NCI-H1092 (cell line): ENCODE measurements at regions not wholly inside any gene's neighbourhood (a gene's known extent, or its start where the extent isn't known, plus 50 kb on each side); places are given as distances from the start of the nearest gene placed in this dataset.

Experiments
- DNase-seq: peaks from one replicate; lab custom pipeline; 2025; lab: John Stamatoyannopoulos, UW

DNA sequence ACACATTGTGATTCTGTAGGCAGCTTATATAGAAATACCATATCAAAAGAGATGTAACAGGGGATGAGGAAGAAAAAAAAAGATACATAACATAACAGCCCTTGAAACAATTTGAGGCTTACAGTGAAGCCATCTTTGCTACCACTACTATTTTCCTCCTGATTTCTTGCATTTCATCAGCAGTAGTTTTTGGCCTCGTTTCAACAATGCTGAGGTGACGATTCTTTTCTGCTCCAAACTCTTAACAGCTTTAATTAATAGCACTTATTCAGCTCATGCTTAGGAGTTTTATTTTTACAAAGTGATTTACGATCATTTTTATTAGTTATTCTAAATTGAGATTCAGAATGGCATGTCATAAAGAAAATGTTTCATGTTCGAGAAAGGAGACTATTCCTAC, 163.2 kb downstream of the DCK start:
- DNase-seq = no peak

GRCh38 chr4:71162386-71162785, 168.9 kb downstream of the DCK start:
- DNase-seq = no peak

GRCh38 chr4:71163317-71163716, 169.9 kb downstream of the DCK start:
- DNase-seq = no peak

GRCh38 chr4:71167083-71167482, 171.7 kb upstream of the SLC4A4 start:
- no peak for DNase-seq

DNA sequence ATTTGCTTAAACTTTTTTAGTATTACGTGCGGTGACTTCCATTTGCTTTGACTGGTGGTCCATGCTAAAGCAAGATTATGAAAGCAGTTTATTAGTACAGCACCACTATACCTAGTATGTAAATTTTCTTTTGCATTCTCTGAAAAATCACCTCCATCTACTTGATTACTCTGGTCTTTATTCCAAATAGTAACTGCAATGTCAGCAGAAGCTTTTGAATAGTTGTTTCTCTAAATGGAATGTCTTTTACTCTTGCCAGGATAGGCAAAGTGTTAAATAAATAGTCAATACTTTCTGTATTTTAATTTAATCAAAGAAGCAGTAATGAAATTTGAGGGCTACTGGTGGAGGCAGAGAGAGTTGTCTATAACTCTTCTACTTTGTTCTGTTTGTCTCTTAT, 167.2 kb upstream of the SLC4A4 start:
- DNase-seq = no peak

DNA sequence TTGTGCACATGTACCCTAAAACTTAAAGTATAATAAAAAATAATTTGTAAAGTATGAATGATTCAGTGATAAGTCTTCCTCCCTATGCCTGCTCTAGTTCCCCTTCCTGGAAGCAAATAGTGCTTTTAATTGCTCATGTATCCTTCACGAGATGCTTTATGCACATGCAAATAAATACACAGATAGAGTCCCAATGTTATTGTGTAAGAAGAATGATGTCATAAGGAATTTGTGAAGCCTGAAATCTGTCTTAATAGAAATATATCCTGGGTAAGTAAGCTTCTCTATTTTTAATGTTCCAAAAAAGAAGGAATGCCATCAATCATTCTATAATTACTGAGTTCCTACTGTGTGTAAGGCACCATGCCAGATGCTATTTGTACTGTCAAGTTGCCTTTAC, 157.5 kb upstream of the SLC4A4 start:
- no peak for DNase-seq

DNA sequence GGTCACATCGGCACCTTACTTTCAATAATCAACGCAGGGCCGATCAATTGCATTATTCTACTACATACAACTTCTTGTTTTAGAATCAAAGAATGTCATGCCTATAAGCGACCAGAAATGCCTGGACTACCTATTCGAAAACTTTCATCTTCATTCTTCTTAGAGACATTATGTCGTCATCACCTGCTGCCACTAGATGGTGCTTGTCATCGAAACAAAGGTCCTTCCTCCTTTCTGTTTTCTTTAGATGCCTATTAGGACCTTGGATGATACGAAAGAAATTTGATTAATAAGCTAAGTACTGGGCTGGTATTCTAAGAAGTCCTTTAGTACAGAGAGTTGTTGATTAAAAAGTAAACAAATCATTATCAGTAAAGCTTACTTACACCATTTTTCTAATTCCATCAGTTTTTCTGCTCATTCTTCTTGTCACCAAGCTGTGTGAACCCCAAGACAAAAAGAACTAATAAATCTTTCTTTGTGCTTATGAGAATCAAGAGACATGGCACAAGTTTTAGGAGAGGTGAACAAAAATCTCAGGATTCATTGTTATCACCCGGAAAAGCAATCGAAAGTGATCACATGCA, 154.5 kb upstream of the SLC4A4 start:
- DNase-seq = peak; percentile 29

DNA sequence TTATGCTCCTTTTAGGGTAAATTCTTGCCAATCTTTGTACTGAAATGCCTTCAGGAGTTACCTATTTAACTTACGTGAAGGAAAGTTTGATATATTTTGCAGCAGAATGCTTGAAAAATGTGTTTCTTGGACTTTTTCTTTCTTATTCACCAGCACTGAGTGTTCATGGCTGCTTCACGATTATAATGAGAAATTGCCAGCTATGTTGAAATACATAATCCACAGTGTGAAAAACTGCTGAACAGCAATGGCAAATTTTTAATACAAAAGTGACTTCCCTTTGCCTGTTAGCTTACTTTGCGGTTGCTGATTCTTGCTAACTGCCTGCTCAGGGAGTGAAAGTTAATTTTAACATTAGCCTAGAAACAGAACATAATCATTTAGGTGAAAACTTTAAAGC, 153.8 kb upstream of the SLC4A4 start:
- no peak for DNase-seq

DNA sequence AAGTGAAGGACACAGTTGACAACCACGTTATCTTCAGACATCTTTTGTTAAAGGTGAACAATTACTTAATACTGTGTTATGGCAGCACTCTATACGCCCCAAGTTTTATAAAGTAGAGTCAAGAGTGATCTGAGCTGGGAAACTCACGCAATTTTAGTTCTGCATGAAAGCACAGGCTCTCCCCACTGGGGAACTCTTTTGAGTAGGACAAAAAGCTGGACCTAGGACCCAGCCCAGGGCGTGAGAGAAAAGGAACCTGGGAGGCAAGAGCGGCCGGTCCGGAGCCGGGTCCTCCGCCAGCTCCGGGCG, 152.6 kb upstream of the SLC4A4 start:
- no peak for DNase-seq

- DNase-seq = no peak
These were observed 152.0 kb upstream of the SLC4A4 start for GRCh38 chr4:71186566-71187403.

DNA sequence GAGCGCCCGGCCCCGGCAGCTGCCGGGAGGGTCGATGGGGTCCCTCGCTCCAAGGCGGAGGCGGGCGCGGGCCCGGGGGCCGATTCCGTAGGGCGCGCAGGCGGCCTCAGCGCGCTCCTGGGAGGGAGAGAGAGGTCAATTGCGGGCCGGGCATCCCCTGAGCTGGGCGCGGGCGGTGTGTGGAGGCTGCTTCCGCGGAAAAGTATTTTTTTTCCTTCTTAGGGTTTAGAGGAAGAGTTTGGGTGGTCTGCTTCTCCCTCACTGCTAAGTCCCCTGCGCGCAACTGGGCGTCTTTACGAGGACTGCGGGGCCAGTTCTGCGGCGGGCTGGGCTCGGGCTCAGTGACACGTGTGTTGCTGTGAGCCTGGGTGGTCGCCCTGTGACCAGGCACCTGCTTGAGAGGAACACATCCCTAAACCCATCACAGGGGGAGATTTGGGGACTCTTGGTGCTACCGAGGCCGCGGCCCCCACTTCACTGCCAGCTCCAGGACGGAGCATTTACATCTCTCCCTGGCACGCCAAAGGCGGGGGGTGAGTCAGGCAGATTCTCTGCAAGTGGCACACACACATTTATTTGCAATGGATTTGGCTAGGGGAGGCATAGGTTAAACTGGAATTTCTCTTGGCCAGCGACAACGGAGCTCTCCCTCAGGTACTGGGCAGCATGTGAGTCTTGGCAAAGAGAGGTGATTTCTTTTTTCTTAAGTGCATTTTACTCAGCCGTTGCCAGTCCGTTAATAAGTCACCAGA, 151.2 kb upstream of the SLC4A4 start:
- DNase-seq = no peak

- no peak for DNase-seq
These were observed 150.6 kb upstream of the SLC4A4 start for GRCh38 chr4:71188156-71188640.

GRCh38 chr4:71188951-71189350, 149.9 kb upstream of the SLC4A4 start:
- no peak for DNase-seq

- no peak for DNase-seq
These were observed 149.3 kb upstream of the SLC4A4 start for GRCh38 chr4:71189471-71189870.

GRCh38 chr4:71194454-71194853, 144.4 kb upstream of the SLC4A4 start:
- no peak for DNase-seq

- DNase-seq = no peak
These were observed 142.9 kb upstream of the SLC4A4 start for GRCh38 chr4:71195924-71196323.

GRCh38 chr4:71198958-71199357, 139.9 kb upstream of the SLC4A4 start:
- no peak for DNase-seq

- DNase-seq = no peak
These were observed 137.8 kb upstream of the SLC4A4 start for GRCh38 chr4:71201057-71201456.

GRCh38 chr4:71201817-71202576, 136.8 kb upstream of the SLC4A4 start:
- DNase-seq = no peak

DNA sequence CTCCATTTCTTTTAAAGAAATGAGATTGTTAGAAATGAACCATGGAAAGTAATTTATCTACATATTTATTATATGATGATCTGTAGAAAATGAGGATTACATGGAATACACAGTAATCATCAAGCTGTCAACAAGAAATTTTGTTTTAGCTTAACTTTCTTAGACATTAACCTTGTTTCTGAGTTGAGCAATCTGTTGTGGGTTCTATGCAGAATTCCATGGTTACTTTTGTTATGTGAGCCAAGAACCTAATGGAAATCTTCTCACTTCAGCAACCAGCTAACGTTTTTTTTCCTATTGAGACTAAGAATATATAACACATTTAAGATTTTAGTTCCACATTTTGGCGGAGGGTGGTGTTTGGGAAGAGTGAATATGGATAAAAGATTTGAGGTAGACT, 136.1 kb upstream of the SLC4A4 start:
- DNase-seq = no peak

DNA sequence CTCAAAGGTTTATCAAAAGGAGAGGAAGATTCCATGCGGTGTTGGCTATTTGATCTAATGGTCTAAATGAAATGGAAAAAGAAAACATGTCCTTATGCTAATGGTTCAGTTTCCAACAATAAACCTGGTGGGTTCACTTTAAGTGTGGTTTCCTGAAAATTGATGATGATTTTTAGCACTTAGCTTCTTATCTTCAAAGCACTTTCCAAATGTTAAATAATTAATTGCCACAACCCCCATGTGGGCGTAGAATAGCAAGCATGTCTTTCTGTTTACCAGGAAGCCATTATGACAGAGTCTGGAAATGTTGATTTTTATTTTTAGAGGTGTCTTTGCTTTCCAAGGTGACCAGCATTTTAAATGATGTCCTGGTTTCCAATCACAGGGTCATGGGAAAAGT, 134.8 kb upstream of the SLC4A4 start:
- no peak for DNase-seq

DNA sequence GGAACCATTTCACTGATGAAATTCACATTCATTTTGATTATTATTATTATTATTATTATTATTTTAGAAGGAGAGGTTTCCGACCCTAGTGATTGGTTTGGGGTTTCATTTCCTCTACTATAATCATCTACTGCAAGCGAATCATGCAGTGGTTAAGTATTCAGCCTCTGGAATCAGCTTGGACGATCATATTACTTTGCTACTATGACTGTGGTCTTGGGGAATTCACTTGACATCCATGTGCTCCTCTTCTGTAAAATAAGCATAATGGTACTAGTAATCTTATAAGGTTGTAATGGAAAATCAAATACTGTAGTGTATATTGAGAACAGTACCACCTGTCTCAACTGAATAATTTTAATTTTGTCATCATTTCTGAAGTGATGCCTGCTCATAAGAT, 132.1 kb upstream of the SLC4A4 start:
- DNase-seq = no peak
